ENCODE measurements at regions not wholly inside any gene's neighbourhood (a gene's known extent, or its start where the extent isn't known, plus 50 kb on each side); places are given as distances from the start of the nearest gene placed in this dataset.

DNA sequence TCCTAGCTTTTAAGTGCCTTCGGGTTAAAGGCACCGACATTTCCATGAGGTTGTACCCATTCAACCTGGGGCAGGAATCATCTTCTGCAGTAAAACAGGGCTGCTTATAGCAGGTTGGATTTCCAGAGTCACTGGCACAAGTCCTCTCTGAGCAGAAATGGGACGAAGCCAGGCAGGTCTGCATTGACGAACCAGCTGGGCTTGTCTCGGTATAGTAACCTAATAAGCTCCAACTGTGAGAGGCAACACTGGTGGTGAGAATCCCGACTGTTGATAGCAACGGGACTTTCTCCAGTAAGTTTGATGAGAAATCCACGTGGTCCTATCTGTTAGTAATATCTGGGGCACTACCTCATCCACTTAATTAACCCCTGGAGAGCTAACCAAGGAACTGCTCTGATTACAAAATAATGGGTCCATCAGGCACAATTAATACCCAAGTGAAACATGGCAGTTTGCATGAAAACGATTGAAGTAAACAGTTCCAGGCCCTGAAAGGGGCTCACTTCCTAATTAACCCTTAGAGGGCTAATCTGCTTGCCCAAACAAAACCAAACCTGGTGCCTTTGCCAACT lies 491.0 kb upstream of the C9orf72 start:
- no peak overlapping the region for H3K4ac ChIP-seq (ENCODE audit: low read depth, low read length)
- H3T11ph ChIP-seq (ENCODE audit: low read length): no peak overlapping the region
- H2AFZ ChIP-seq (ENCODE audit: low read length): no peak overlapping the region
- H3K9ac ChIP-seq (ENCODE audit: extremely low read depth, insufficient read length, low read length): no peak overlapping the region
- TF ChIP-seq, protein P1, sequence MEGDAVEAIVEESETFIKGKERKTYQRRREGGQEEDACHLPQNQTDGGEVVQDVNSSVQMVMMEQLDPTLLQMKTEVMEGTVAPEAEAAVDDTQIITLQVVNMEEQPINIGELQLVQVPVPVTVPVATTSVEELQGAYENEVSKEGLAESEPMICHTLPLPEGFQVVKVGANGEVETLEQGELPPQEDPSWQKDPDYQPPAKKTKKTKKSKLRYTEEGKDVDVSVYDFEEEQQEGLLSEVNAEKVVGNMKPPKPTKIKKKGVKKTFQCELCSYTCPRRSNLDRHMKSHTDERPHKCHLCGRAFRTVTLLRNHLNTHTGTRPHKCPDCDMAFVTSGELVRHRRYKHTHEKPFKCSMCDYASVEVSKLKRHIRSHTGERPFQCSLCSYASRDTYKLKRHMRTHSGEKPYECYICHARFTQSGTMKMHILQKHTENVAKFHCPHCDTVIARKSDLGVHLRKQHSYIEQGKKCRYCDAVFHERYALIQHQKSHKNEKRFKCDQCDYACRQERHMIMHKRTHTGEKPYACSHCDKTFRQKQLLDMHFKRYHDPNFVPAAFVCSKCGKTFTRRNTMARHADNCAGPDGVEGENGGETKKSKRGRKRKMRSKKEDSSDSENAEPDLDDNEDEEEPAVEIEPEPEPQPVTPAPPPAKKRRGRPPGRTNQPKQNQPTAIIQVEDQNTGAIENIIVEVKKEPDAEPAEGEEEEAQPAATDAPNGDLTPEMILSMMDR (conservative IDR thresholded peaks at IDR 0.05): no peak
- H3K23me2 ChIP-seq (ENCODE audit: insufficient read length, low read depth, low read length, poor library complexity, severe bottlenecking): no peaks in the 10 kb centered on the region
- no peaks in the 10 kb centered on the region; the same call in 1 of the 2 replicates for H3K4me1 ChIP-seq (ENCODE audit: insufficient read depth, low read length)
- no peak overlapping the region for H4K91ac ChIP-seq (ENCODE audit: insufficient read length, low read depth, low read length)
- H2BK15ac ChIP-seq (ENCODE audit: low read depth, low read length): no peak overlapping the region
- no peak overlapping the region for H3K27ac ChIP-seq (ENCODE audit: insufficient read length, low read depth, low read length)
- H4K20me1 ChIP-seq (ENCODE audit: control insufficient read depth, insufficient read depth, insufficient read length): no peaks in the 10 kb centered on the region
- no CpG with 5 or more reads among the region's 9 CpGs for WGBS (ENCODE audit: extremely low coverage, insufficient read length, low lambda C conversion rate)
- no peak overlapping the region for H3K4me2 ChIP-seq (ENCODE audit: insufficient read depth, insufficient read length, low read length)
- no peak overlapping the region for H2BK20ac ChIP-seq (ENCODE audit: low read depth, low read length, poor library complexity, severe bottlenecking)
- Mint-ChIP-seq H3K4me3 (no peak overlapping the region), H3K36me3 (ENCODE audit: insufficient read depth in 1 of 3, low read depth in 3 of 3) (no peaks in the 10 kb centered on the region), H3K27me3 (ENCODE audit: low read depth) (no peaks in the 10 kb centered on the region), H3K27ac (no peak overlapping the region), H3K9me3 (no peaks in the 10 kb centered on the region), H3K4me1 (peaks cover 4 to 8% of the 10 kb centered on the region in 2 experiments; a peak in 3 of 4 replicates)
- no peaks in the 10 kb centered on the region for H3K79me2 ChIP-seq (ENCODE audit: insufficient read depth, low read length)
- H3K9me3 ChIP-seq (ENCODE audit: control insufficient read depth, low read depth, low read length): no peaks in the 10 kb centered on the region
- no peaks in the 10 kb centered on the region for H3K27me3 ChIP-seq (ENCODE audit: insufficient read depth, low read length)
- no peak overlapping the region for H2AK5ac ChIP-seq (ENCODE audit: insufficient read length, low read length)
- H3K56ac ChIP-seq (ENCODE audit: insufficient read length, low read depth, low read length): no peak overlapping the region
- H2BK120ac ChIP-seq (ENCODE audit: low read depth, low read length, poor library complexity, severe bottlenecking): no peak overlapping the region
- H3K79me1 ChIP-seq (ENCODE audit: insufficient read depth, low read depth, low read length, poor library complexity, severe bottlenecking): no peaks in the 10 kb centered on the region
- H4K8ac ChIP-seq (replicated peaks; ENCODE audit: insufficient read length, low read depth, low read length): no peak overlapping the region
- H3K18ac ChIP-seq (ENCODE audit: insufficient read length, low read depth, low read length): no peak overlapping the region
- H2BK12ac ChIP-seq (ENCODE audit: insufficient read length, low read depth, low read length): no peak overlapping the region
- H4K5ac ChIP-seq (ENCODE audit: insufficient read length, low read depth, low read length): no peak overlapping the region
- no peak overlapping the region for H3K23ac ChIP-seq (ENCODE audit: insufficient read length, low read depth, low read length)
- no peak overlapping the region for H2BK5ac ChIP-seq (ENCODE audit: insufficient read length, low read length)
- DNase-seq: peak; percentile 21
- no peak overlapping the region for H3K14ac ChIP-seq (ENCODE audit: insufficient read depth, low read length)

Data from H9 (cell line).